ENCODE measurements at regions not wholly inside any gene's neighbourhood (a gene's known extent, or its start where the extent isn't known, plus 50 kb on each side); places are given as distances from the start of the nearest gene placed in this dataset.

DNA sequence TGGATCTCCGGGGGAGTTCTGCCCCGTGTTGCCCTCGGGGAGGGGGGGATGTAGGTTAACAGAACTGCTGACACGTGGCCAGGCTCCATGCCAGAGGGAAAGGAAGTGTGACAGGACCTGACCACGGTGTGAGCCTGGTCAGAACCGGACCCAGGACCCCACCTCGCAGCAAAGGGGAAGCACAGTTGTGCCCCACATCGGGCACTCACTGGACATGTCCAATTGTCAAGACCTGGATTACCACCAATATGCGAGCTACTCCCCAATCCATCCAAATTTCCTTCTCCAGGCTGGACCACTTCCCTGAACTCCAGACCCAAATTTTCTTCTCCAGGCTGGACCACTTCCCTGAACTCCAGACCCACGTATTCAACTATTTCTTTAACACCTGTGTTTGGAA, 78.8 kb upstream of the PIWIL1 start:
- H3K9me3 ChIP-seq, result no peaks in the 10 kb centered on the region
- DNase-seq (no peak), ATAC-seq (no peak)
- H3K4me3 ChIP-seq, result no peak overlapping the region
- TF ChIP-seq CTCF (IDR thresholded peaks at IDR 0.05), result no peak
- no peaks in the 10 kb centered on the region for H3K36me3 ChIP-seq (ENCODE audit: low read depth)
- no peaks in the 10 kb centered on the region for H3K4me1 ChIP-seq (ENCODE audit: low read depth)
- intact Hi-C loops (cut with DNase I, micrococcal nuclease), result no loop called here

- ATAC-seq (no peak), DNase-seq (no peak)
- Histone ChIP-seq H3K4me1 (ENCODE audit: low read depth) (no peaks in the 10 kb centered on the region), H3K9me3 (no peaks in the 10 kb centered on the region), H3K4me3 (no peak overlapping the region), H3K36me3 (ENCODE audit: low read depth) (no peaks in the 10 kb centered on the region)
- intact Hi-C loops (cut with DNase I, micrococcal nuclease), result no loop called here
- no peak for TF ChIP-seq CTCF (IDR thresholded peaks at IDR 0.05)
Observed at GRCh38 chr12:130263025-130263424, 74.7 kb upstream of the PIWIL1 start.

DNA sequence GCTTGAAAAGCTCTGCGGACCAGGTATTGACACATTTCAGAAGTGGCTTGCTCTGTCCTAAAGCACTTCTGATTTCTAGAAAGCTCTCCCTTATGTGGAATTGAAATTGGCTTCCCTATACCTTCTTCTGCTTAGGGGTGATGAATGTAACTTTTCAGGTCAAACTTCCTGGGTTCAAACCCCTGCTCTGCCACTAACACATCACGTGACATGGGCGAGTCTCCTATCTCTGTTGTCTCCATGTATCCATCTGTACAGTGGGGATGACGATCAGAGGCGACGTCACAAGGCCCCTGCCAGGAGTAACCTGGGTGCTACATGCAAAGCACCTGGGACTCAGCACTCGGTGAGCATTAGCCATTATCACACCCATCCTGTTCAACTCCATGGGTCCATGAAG, 73.7 kb upstream of the PIWIL1 start:
- DNase-seq, result no peak
- no peaks in the 10 kb centered on the region for H3K4me1 ChIP-seq (ENCODE audit: low read depth)
- no peak for TF ChIP-seq CTCF (IDR thresholded peaks at IDR 0.05)

DNA sequence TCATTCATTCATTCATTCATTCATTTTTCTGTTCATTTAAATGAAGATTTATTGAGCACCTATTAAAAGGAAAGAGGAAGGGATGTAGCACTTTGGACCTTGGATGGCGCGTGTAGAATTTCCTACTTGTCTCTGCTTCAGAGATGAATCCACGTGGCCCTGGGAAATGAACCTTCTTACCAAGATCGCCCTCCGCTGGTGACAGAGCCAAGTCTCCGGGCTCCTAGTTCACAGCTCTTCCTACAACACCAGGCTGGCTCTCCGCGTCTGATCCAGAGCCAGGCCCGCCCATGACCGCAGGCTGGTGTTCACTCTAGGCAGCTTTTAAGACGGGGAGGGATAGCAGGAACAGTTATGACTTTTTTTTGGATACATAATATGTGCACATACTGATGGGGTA, 70.9 kb upstream of the PIWIL1 start:
- no peak for ATAC-seq
- TF ChIP-seq CTCF (IDR thresholded peaks at IDR 0.05), result no peak
- intact Hi-C loops (cut with DNase I, micrococcal nuclease), result no loop called here

More for the DNA sequence above, 73.7 kb upstream of the PIWIL1 start:
- intact Hi-C loops (cut with DNase I, micrococcal nuclease), result no loop called here
- Histone ChIP-seq H3K36me3 (ENCODE audit: low read depth) (no peaks in the 10 kb centered on the region), H3K9me3 (no peaks in the 10 kb centered on the region), H3K4me3 (no peak overlapping the region)
- no peak for ATAC-seq

GRCh38 chr12:130280231-130280630, 57.5 kb upstream of the PIWIL1 start:
- TF ChIP-seq CTCF (IDR thresholded peaks at IDR 0.05), result no peak
- no peak for DNase-seq
- no peaks in the 10 kb centered on the region for H3K36me3 ChIP-seq (ENCODE audit: low read depth)
- H3K9me3 ChIP-seq, result peaks cover 2% of the 10 kb centered on the region
- no peaks in the 10 kb centered on the region for H3K4me1 ChIP-seq (ENCODE audit: low read depth)
- H3K4me3 ChIP-seq, result no peak overlapping the region
- no peak for ATAC-seq
- intact Hi-C loops (cut with DNase I, micrococcal nuclease), result no loop called here

More for the DNA sequence above, 70.9 kb upstream of the PIWIL1 start:
- no peaks in the 10 kb centered on the region for H3K9me3 ChIP-seq
- no peak for DNase-seq
- H3K36me3 ChIP-seq (ENCODE audit: low read depth), result no peaks in the 10 kb centered on the region
- H3K4me1 ChIP-seq (ENCODE audit: low read depth), result no peaks in the 10 kb centered on the region
- H3K4me3 ChIP-seq, result no peak overlapping the region

DNA sequence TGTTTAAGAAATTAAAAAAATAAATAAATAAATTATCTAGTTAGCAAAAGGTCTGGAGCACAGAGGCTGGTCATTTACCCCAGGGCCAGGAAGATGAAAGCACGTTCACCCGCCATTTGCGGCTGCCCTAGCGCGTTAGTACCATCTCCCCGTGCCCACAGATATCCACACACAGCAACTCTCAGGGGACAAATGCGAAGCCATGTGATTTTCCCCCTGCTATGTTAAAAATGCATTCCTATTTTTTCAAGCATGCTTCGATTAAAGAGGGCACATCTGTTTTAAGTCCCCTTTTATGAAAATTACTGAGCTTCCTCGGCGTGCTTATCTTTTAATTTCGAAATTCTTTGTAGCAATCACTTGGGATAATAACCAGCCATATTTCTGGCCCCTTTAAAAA, 56.9 kb upstream of the PIWIL1 start:
- ATAC-seq (no peak), DNase-seq (no peak)
- no peaks in the 10 kb centered on the region for H3K36me3 ChIP-seq (ENCODE audit: low read depth)
- H3K4me3 ChIP-seq, result no peak overlapping the region
- intact Hi-C loops (cut with DNase I, micrococcal nuclease), result no loop called here
- no peak for TF ChIP-seq CTCF (IDR thresholded peaks at IDR 0.05)
- no peaks in the 10 kb centered on the region for H3K4me1 ChIP-seq (ENCODE audit: low read depth)
- peaks cover 2% of the 10 kb centered on the region for H3K9me3 ChIP-seq
